GM23248 (cell line): ENCODE measurements at regions not wholly inside any gene's neighbourhood (a gene's known extent, or its start where the extent isn't known, plus 50 kb on each side); places are given as distances from the start of the nearest gene placed in this dataset.

Source experiments
- DNase-seq: peaks from one replicate; pipeline ENCODE4 v3.0.0-alpha.2; 2015
- H2AFZ ChIP-seq: fragments of 200-600 bp; sonication (generic); 2 replicates; pipeline ENCODE4 v1.6.1; 2016; ENCODE audit warnings: antibody characterized with exemption
- H3F3A ChIP-seq: fragments of 200-600 bp; sonication (generic); 2 replicates; pipeline ENCODE4 v1.6.1; 2016; ENCODE audit warnings: mild to moderate bottlenecking, antibody characterized with exemption, mixed run types; ENCODE audit not compliant: insufficient read depth
- H3K27ac ChIP-seq: fragments of 200-600 bp; sonication (generic); 2 replicates; pipeline ENCODE4 v1.5.1; 2016; ENCODE audit warnings: mild to moderate bottlenecking
- H3K27me3 ChIP-seq: fragments of 200-600 bp; sonication (generic); replicated peaks from 2 replicates; pipeline ENCODE4 v1.6.1; 2016; ENCODE audit warnings: mild to moderate bottlenecking; ENCODE audit not compliant: insufficient read depth
- H3K36me3 ChIP-seq: fragments of 200-600 bp; sonication (generic); 2 replicates; pipeline ENCODE4 v1.6.1; 2016; ENCODE audit warnings: low read depth, mild to moderate bottlenecking
- H3K4me1 ChIP-seq: fragments of 200-600 bp; sonication (generic); 2 replicates; pipeline ENCODE4 v1.6.1; 2016; ENCODE audit warnings: mild to moderate bottlenecking; ENCODE audit not compliant: insufficient read depth
- H3K4me2 ChIP-seq: fragments of 200-600 bp; sonication (generic); one replicate; pipeline ENCODE4 v1.6.1; 2016; ENCODE audit warnings: mild to moderate bottlenecking; ENCODE audit not compliant: unreplicated experiment
- H3K4me3 ChIP-seq: fragments of 200-600 bp; sonication (generic); 2 replicates; pipeline ENCODE4 v1.5.1; 2016; ENCODE audit warnings: mild to moderate bottlenecking
- H3K79me2 ChIP-seq: fragments of 200-600 bp; sonication (generic); 2 replicates; pipeline ENCODE4 v1.6.1; 2016; ENCODE audit warnings: mild to moderate bottlenecking; ENCODE audit not compliant: insufficient read depth
- H3K9ac ChIP-seq: fragments of 200-600 bp; sonication (generic); 2 replicates; pipeline ENCODE4 v1.6.1; 2016; ENCODE audit warnings: mild to moderate bottlenecking
- H3K9me2 ChIP-seq: fragments of 200-600 bp; sonication (generic); 2 replicates; pipeline ENCODE4 v1.6.1; 2016; ENCODE audit warnings: mixed run types, mild to moderate bottlenecking, moderate library complexity; ENCODE audit not compliant: insufficient read depth
- H3K9me3 ChIP-seq: fragments of 200-600 bp; sonication (generic); one replicate; pipeline ENCODE4 v1.6.1; 2017; ENCODE audit warnings: low read depth
- H4K20me1 ChIP-seq: fragments of 200-600 bp; sonication (generic); 2 replicates; pipeline ENCODE4 v1.6.0; 2016; ENCODE audit not compliant: insufficient read depth
- EZH2 ChIP-seq: fragments of 200-600 bp; sonication (generic); IDR thresholded peaks from 2 replicates; pipeline ENCODE4 v1.6.1; 2018; ENCODE audit warnings: antibody characterized with exemption, mild to moderate bottlenecking; ENCODE audit not compliant: insufficient read depth, poor library complexity, severe bottlenecking
- EZH2phosphoT487 ChIP-seq: fragments of 200-600 bp; sonication (generic); IDR thresholded peaks from 2 replicates; pipeline ENCODE4 v1.6.1; 2018; ENCODE audit warnings: antibody characterized with exemption, moderate library complexity, mild to moderate bottlenecking, low read depth; ENCODE audit not compliant: insufficient read depth
- WGBS, 2 experiments: methylation state at CpG; one replicate each; pipeline ENCODE4 v1.1.6; 2015 to 2017; ENCODE audit warnings: low lambda C conversion rate in 2 of 2, low coverage in 1 of 2; ENCODE audit errors: missing lambda C conversion rate in 2 of 2; 5-methylcytosine and 5-hydroxymethylcytosine counted together
- in situ Hi-C: fragments of 300-500 bp; cut with MboI; formaldehyde crosslinking; loops from 2 replicates; pipeline ENCODE4 v1.15.0; 2020

DNA sequence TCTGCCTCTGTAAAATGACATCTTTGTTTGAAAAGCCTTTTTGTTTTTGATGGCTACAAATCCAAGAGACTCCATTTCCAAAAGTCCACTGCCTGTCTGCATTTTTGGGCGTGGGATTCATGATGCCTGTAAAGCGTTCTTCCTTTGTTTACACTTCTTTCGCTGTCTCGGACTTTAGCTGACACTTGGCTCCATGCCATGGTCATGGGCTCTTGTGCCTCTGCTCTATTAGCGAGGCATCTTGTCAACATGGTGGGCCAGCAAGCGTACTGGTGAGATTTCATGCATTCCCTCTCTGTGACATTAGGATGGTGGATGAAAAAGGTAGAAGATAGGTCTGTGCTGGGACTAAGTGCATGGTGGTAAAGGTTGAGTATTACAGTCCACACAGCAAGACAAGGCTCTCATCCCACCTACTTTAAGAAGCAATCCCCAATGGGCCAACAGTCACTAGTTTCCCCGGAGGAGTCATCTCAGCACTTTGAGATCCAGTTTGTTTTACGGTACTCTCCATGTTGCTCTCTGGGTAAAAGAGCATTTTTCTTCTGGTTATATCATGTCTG, 298.2 kb upstream of the KLF3 start:
- Histone ChIP-seq H4K20me1 (no peaks in the 10 kb centered on the region), H3K4me2 (no peak overlapping the region), H3K27ac (no peak overlapping the region), H3K4me3 (no peak overlapping the region), H3K9me3 (no peaks in the 10 kb centered on the region), H3K27me3 (no peaks in the 10 kb centered on the region; the same call in 1 of the 2 replicates), H3K4me1 (peaks cover 6% of the 10 kb centered on the region), H3K9me2 (no peaks in the 10 kb centered on the region), H3K36me3 (no peaks in the 10 kb centered on the region), H3K79me2 (no peaks in the 10 kb centered on the region), H2AFZ (no peak overlapping the region), H3F3A (peaks cover under 1% of the 10 kb centered on the region; the same call in 1 of the 2 replicates), H3K9ac (no peak overlapping the region)
- in situ Hi-C loops, result no loop called here
- TF ChIP-seq EZH2 (no peak), EZH2phosphoT487 (no peak)
- no peak for DNase-seq
- WGBS, 2 experiments, result 50% methylated on average over 8 of the region's 8 CpGs

DNA sequence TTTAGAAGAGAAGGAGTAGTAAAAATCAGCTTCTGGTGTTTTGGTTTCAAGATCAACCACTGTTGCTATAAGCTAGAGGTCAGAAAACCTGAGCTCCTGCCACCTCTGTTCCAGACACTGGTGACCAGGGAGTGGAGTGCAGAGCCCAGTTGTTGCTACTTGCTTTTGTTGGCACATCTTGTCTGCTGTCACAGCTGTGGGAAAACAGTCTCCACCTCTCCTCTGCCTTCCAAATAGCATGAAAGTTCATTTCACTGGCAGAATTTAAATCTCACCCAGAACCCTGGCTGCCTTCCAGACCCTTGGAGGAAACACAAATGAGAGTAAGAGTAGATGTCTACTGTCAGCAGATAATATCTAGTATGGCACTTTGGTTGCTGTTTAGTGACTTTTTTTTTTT, 297.5 kb upstream of the KLF3 start:
- Histone ChIP-seq H3K9ac (no peak overlapping the region), H3K9me2 (no peaks in the 10 kb centered on the region), H3K27me3 (no peaks in the 10 kb centered on the region; the same call in 1 of the 2 replicates), H3F3A (peaks cover 7% of the 10 kb centered on the region), H2AFZ (no peak overlapping the region), H4K20me1 (no peaks in the 10 kb centered on the region), H3K4me2 (no peak overlapping the region), H3K9me3 (no peaks in the 10 kb centered on the region), H3K4me1 (peaks cover 13% of the 10 kb centered on the region), H3K27ac (no peak overlapping the region), H3K79me2 (no peaks in the 10 kb centered on the region), H3K36me3 (no peaks in the 10 kb centered on the region), H3K4me3 (no peak overlapping the region)
- DNase-seq, result peak; percentile 16
- in situ Hi-C loops, result no loop called here
- no peak for TF ChIP-seq EZH2
- no peak for TF ChIP-seq EZH2phosphoT487

DNA sequence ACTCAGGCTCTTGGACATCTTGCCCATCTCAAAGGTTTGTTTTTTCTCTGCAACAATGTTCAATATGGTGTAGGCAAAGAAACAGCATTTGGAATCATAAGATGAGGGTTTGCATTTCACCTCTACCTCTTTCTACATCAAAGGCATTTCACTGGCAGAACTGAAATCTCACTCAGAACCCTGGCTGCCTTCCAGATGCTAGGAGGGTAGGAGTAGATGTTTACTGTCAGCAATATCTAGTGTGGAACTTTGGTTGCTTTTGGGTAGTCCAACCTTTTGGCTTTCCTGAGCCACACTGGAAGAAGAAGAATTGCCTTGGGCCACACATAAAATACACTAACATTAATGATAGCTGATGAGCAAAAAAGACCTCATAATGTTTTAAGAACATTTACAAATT, 297.0 kb upstream of the KLF3 start:
- H3K36me3 ChIP-seq, result no peaks in the 10 kb centered on the region
- H4K20me1 ChIP-seq, result no peaks in the 10 kb centered on the region
- peaks cover 18% of the 10 kb centered on the region for H3K4me1 ChIP-seq
- no peaks in the 10 kb centered on the region for H3K9me3 ChIP-seq
- H3K27me3 ChIP-seq, result no peaks in the 10 kb centered on the region; the same call in 1 of the 2 replicates
- no peak overlapping the region for H3K27ac ChIP-seq
- H3K9me2 ChIP-seq, result no peaks in the 10 kb centered on the region
- in situ Hi-C loops, result no loop called here
- TF ChIP-seq EZH2 (no peak), EZH2phosphoT487 (no peak)
- H2AFZ ChIP-seq, result no peak overlapping the region
- H3K4me3 ChIP-seq, result no peak overlapping the region
- H3K9ac ChIP-seq, result no peak overlapping the region
- H3K4me2 ChIP-seq, result no peak overlapping the region
- H3K79me2 ChIP-seq, result no peaks in the 10 kb centered on the region
- no peak for DNase-seq
- peaks cover 11% of the 10 kb centered on the region for H3F3A ChIP-seq

GRCh38 chr4:38367642-38368174, 296.3 kb upstream of the KLF3 start:
- in situ Hi-C loops, result no loop called here
- DNase-seq, result peak; percentile 14

GRCh38 chr4:38368613-38369012, 295.4 kb upstream of the KLF3 start:
- Histone ChIP-seq H3K9me2 (no peaks in the 10 kb centered on the region), H2AFZ (no peak overlapping the region), H3F3A (peaks cover 12% of the 10 kb centered on the region), H3K4me1 (peaks cover 21% of the 10 kb centered on the region), H4K20me1 (no peaks in the 10 kb centered on the region), H3K4me2 (no peak overlapping the region), H3K9ac (no peak overlapping the region), H3K27ac (no peak overlapping the region), H3K36me3 (no peaks in the 10 kb centered on the region), H3K4me3 (no peak overlapping the region), H3K27me3 (no peaks in the 10 kb centered on the region; the same call in 1 of the 2 replicates), H3K9me3 (no peaks in the 10 kb centered on the region), H3K79me2 (no peaks in the 10 kb centered on the region)
- in situ Hi-C loops, result no loop called here
- no peak for TF ChIP-seq EZH2phosphoT487
- no peak for TF ChIP-seq EZH2
- peak; percentile 75 for DNase-seq
- WGBS, 2 experiments, result 51 to 57% methylated on average over 2 of the region's 2 CpGs

More at GRCh38 chr4:38367642-38368174, 296.3 kb upstream of the KLF3 start:
- Histone ChIP-seq H4K20me1 (no peaks in the 10 kb centered on the region), H3K4me1 (peaks cover 21% of the 10 kb centered on the region), H3K36me3 (no peaks in the 10 kb centered on the region), H3K9me3 (no peaks in the 10 kb centered on the region), H3K27me3 (no peaks in the 10 kb centered on the region; the same call in 1 of the 2 replicates), H2AFZ (no peak overlapping the region), H3K9ac (no peak overlapping the region), H3K4me3 (no peak overlapping the region), H3K9me2 (no peaks in the 10 kb centered on the region), H3K27ac (no peak overlapping the region), H3F3A (peaks cover 12% of the 10 kb centered on the region), H3K4me2 (no peak overlapping the region), H3K79me2 (no peaks in the 10 kb centered on the region)
- 31 to 38% methylated on average over 4 of the region's 4 CpGs for WGBS, 2 experiments
- TF ChIP-seq EZH2 (no peak), EZH2phosphoT487 (no peak)
